ENCODE measurements at regions not wholly inside any gene's neighbourhood (a gene's known extent, or its start where the extent isn't known, plus 50 kb on each side); places are given as distances from the start of the nearest gene placed in this dataset.

GRCh38 chr5:155929112-155929511 is 397.9 kb upstream of the SGCD start:
- Histone ChIP-seq H2BK12ac (ENCODE audit: low read depth, low read length) (no peak overlapping the region), H3K9ac (replicated peaks in 1 of 4; ENCODE audit: extremely low read depth in 1 of 4, low read depth in 3 of 4, low read length in 3 of 4) (no peak overlapping the region), H2AFZ (ENCODE audit: low read length) (no peak overlapping the region), H3K23ac (ENCODE audit: insufficient read length) (no peak overlapping the region), H3K4ac (replicated peaks; ENCODE audit: insufficient read length, low read depth, low read length) (no peak overlapping the region), H3K23me2 (ENCODE audit: low read depth, low read length) (no peaks in the 10 kb centered on the region), H3K79me1 (ENCODE audit: low read depth, low read length) (no peaks in the 10 kb centered on the region), H2BK20ac (ENCODE audit: low read length) (no peak overlapping the region), H3K4me1 (replicated peaks in 1 of 4; ENCODE audit: control insufficient read depth in 3 of 4, insufficient read depth in 4 of 4, low read length in 3 of 4) (peaks cover 0 to 3% (median under 1%) of the 10 kb centered on the region in 4 experiments; a peak in 2 of 7 replicates), H3K18ac (ENCODE audit: extremely low read depth, low read length) (no peak overlapping the region), H4K5ac (ENCODE audit: insufficient read length, low read depth, low read length) (no peak overlapping the region), H3K36me3 (ENCODE audit: control insufficient read depth in 2 of 4, insufficient read depth in 4 of 4, low read length in 3 of 4) (no peaks in the 10 kb centered on the region), H3K79me2 (ENCODE audit: control insufficient read depth in 1 of 2, insufficient read depth in 2 of 2, low read length in 2 of 2) (no peaks in the 10 kb centered on the region), H4K20me1 (replicated peaks in 1 of 2; ENCODE audit: control insufficient read depth in 1 of 2, insufficient read depth in 2 of 2, low read length in 2 of 2) (no peaks in the 10 kb centered on the region), H3K56ac (replicated peaks; ENCODE audit: insufficient read length, low read depth, low read length) (no peak overlapping the region), H3K9me3 (ENCODE audit: insufficient read depth in 2 of 2, low read depth in 1 of 2, low read length in 1 of 2) (0 out of 4 replicates have a peak, but pooled peaks cover 0 to 3% of the 10 kb centered on the region in 2 experiments), H2AK5ac (ENCODE audit: low read depth, low read length) (no peak overlapping the region), H2BK15ac (ENCODE audit: low read length) (no peak overlapping the region), H2BK120ac (replicated peaks; ENCODE audit: low read depth, low read length) (no peak overlapping the region), H3K4me2 (ENCODE audit: insufficient read depth in 1 of 2, low read depth in 2 of 2, low read length in 2 of 2) (no peak overlapping the region), H3K4me3 (ENCODE audit: extremely low read depth in 1 of 4, insufficient read depth in 2 of 4, low read depth in 3 of 4, low read length in 4 of 4) (no peak overlapping the region), H3K14ac (ENCODE audit: insufficient read length) (no peak overlapping the region), H4K8ac (ENCODE audit: extremely low read depth, insufficient read depth, low read length) (no peak overlapping the region), H3K27me3 (replicated peaks in 1 of 4; ENCODE audit: control insufficient read depth in 3 of 4, extremely low read depth in 1 of 4, insufficient read depth in 3 of 4, low read length in 3 of 4) (no peaks in the 10 kb centered on the region), H2BK5ac (ENCODE audit: low read depth, low read length) (no peak overlapping the region), H4K91ac (replicated peaks; ENCODE audit: insufficient read length, low read length) (no peak overlapping the region), H3K27ac (ENCODE audit: low read depth, low read length) (no peak overlapping the region)
- ChIA-PET CTCF (ENCODE audit: partially characterized antibody) (no interaction called here), POLR2A (ENCODE audit: partially characterized antibody) (no interaction called here)
- no peak for DNase-seq (ENCODE audit: low read depth in 1 of 2, low spot score in 2 of 2)
- FAIRE-seq = no peak
- WGBS, 2 experiments (ENCODE audit: extremely low coverage in 1 of 2, insufficient coverage in 1 of 2, insufficient read length in 1 of 2, insufficient replicate concordance in 2 of 2, low coverage in 1 of 2, low lambda C conversion rate in 2 of 2, missing lambda C conversion rate in 1 of 2) = 82% methylated on average over 2 of the region's 2 CpGs; no CpG with 5 or more reads in 1 of the 2 experiments
- TF ChIP-seq ATF2 (IDR thresholded peaks at IDR 0.05; ENCODE audit: low read length) (no peak), EP300 (IDR thresholded peaks at IDR 0.05; ENCODE audit: borderline replicate concordance in 1 of 2, low read depth in 2 of 2, low read length in 2 of 2) (no peak), NRF1 (IDR thresholded peaks at IDR 0.05; ENCODE audit: low read depth, low read length) (no peak), EGR1 (IDR thresholded peaks at IDR 0.05; ENCODE audit: borderline replicate concordance, low read depth, low read length) (no peak), TAF7 (optimal IDR thresholded peaks at IDR 0.05; ENCODE audit: borderline replicate concordance, low read depth, low read length) (no peak), PHF8 (conservative IDR thresholded peaks at IDR 0.05; ENCODE audit: low read depth, low read length) (no peak), CHD2 (IDR thresholded peaks at IDR 0.05; ENCODE audit: low read length) (no peak), JUND (IDR thresholded peaks at IDR 0.05; ENCODE audit: low read length) (no peak), NANOG (IDR thresholded peaks at IDR 0.05; ENCODE audit: insufficient read depth, low read depth, low read length, poor library complexity, severe bottlenecking) (no peak)

Data from H1 (cell line).